ENCODE measurements at regions not wholly inside any gene's neighbourhood (a gene's known extent, or its start where the extent isn't known, plus 50 kb on each side); places are given as distances from the start of the nearest gene placed in this dataset.

GRCh38 chr3:127360647-127361046 lies 72.8 kb upstream of the PRR20G start:
- Histone ChIP-seq H3T11ph (ENCODE audit: low read length) (no peak overlapping the region), H4K5ac (ENCODE audit: insufficient read length, low read depth, low read length) (no peak overlapping the region), H3K27ac (ENCODE audit: insufficient read length, low read depth, low read length) (no peak overlapping the region), H2BK20ac (ENCODE audit: low read depth, low read length, poor library complexity, severe bottlenecking) (no peak overlapping the region), H3K4me1 (ENCODE audit: insufficient read depth, low read length) (no peaks in the 10 kb centered on the region), H3K23me2 (ENCODE audit: insufficient read length, low read depth, low read length, poor library complexity, severe bottlenecking) (no peaks in the 10 kb centered on the region), H3K23ac (ENCODE audit: insufficient read length, low read depth, low read length) (no peak overlapping the region), H3K56ac (ENCODE audit: insufficient read length, low read depth, low read length) (no peak overlapping the region), H3K14ac (ENCODE audit: insufficient read depth, low read length) (no peak overlapping the region), H3K27me3 (ENCODE audit: insufficient read depth, low read length) (no peaks in the 10 kb centered on the region), H2BK12ac (ENCODE audit: insufficient read length, low read depth, low read length) (no peak overlapping the region), H3K4me2 (ENCODE audit: insufficient read depth, insufficient read length, low read length) (no peak overlapping the region), H4K91ac (ENCODE audit: insufficient read length, low read depth, low read length) (no peak overlapping the region), H2BK5ac (ENCODE audit: insufficient read length, low read length) (no peak overlapping the region), H2AK5ac (ENCODE audit: insufficient read length, low read length) (no peak overlapping the region), H4K8ac (replicated peaks; ENCODE audit: insufficient read length, low read depth, low read length) (no peak overlapping the region), H2AFZ (ENCODE audit: low read length) (no peak overlapping the region), H2BK120ac (ENCODE audit: low read depth, low read length, poor library complexity, severe bottlenecking) (no peak overlapping the region), H3K18ac (ENCODE audit: insufficient read length, low read depth, low read length) (no peak overlapping the region), H3K9me3 (ENCODE audit: control insufficient read depth, low read depth, low read length) (no peaks in the 10 kb centered on the region), H4K20me1 (ENCODE audit: control insufficient read depth, insufficient read depth, insufficient read length) (no peaks in the 10 kb centered on the region), H2BK15ac (ENCODE audit: low read depth, low read length) (no peak overlapping the region), H3K4ac (ENCODE audit: low read depth, low read length) (no peak overlapping the region), H3K79me1 (ENCODE audit: insufficient read depth, low read depth, low read length, poor library complexity, severe bottlenecking) (no peaks in the 10 kb centered on the region), H3K9ac (ENCODE audit: extremely low read depth, insufficient read length, low read length) (no peak overlapping the region), H3K79me2 (ENCODE audit: insufficient read depth, low read length) (no peaks in the 10 kb centered on the region)
- no peak for DNase-seq
- H3K4me1 Mint-ChIP-seq: no peaks in the 10 kb centered on the region
- TF ChIP-seq CTCF (conservative IDR thresholded peaks at IDR 0.05): no peak
- H3K27me3 Mint-ChIP-seq (ENCODE audit: low read depth): peaks cover 18% of the 10 kb centered on the region
- no CpG with 5 or more reads among the region's 7 CpGs for WGBS (ENCODE audit: extremely low coverage, insufficient read length, low lambda C conversion rate)
- peaks cover 6 to 16% (median 12%) of the 10 kb centered on the region in 3 experiments; a peak in 6 of 7 replicates for H3K36me3 Mint-ChIP-seq (ENCODE audit: insufficient read depth in 1 of 3, low read depth in 3 of 3)
- H3K9me3 Mint-ChIP-seq: peaks cover 22% of the 10 kb centered on the region in 2 experiments
- H3K27ac Mint-ChIP-seq: no peak overlapping the region; a peak in 1 of 7 replicates
- H3K4me3 Mint-ChIP-seq: no peak overlapping the region
